SU-DHL-6 (cell line): ENCODE measurements at regions not wholly inside any gene's neighbourhood (a gene's known extent, or its start where the extent isn't known, plus 50 kb on each side); places are given as distances from the start of the nearest gene placed in this dataset.

Experiments used
- H2AFZ ChIP-seq: fragments of 200-600 bp; sonication (generic); 2 replicates; pipeline ENCODE4 v1.6.1; 2014; ENCODE audit warnings: low read depth, mild to moderate bottlenecking, moderate library complexity, mixed read lengths, antibody characterized with exemption, low read length; ENCODE audit not compliant: severe bottlenecking
- H3F3A ChIP-seq: fragments of 200-600 bp; shearing (Covaris generic); 2 replicates; pipeline ENCODE4 v1.6.0; 2016; ENCODE audit warnings: antibody characterized with exemption, mild to moderate bottlenecking; ENCODE audit not compliant: insufficient read depth
- H3K27ac ChIP-seq: fragments of 200-600 bp; sonication (generic); 2 replicates; pipeline ENCODE4 v1.5.1; 2016; ENCODE audit warnings: low read depth, mild to moderate bottlenecking, low read length, moderate library complexity, mixed read lengths
- H3K27me3 ChIP-seq: fragments of 200-600 bp; sonication (generic), shearing (Covaris generic); 2 replicates; pipeline ENCODE4 v1.6.0; 2014; ENCODE audit warnings: mild to moderate bottlenecking, low read length
- H3K36me3 ChIP-seq: fragments of 200-600 bp; sonication (generic); 2 replicates; pipeline ENCODE4 v1.6.1; 2014; ENCODE audit warnings: mild to moderate bottlenecking, low read length, mixed read lengths
- H3K4me2 ChIP-seq: fragments of 300-600, 200-600 bp; shearing (Covaris generic), sonication (generic); 2 replicates; pipeline ENCODE4 v1.6.0; 2014; ENCODE audit warnings: low read length, low read depth, mild to moderate bottlenecking; ENCODE audit not compliant: poor library complexity, severe bottlenecking
- H3K4me3 ChIP-seq: fragments of 200-600 bp; sonication (generic); 2 replicates; pipeline ENCODE4 v1.5.1; 2014; ENCODE audit warnings: antibody characterized with exemption, low read length, mild to moderate bottlenecking, mixed read lengths; ENCODE audit not compliant: insufficient read depth, poor library complexity, severe bottlenecking
- H3K79me2 ChIP-seq: fragments of 200-600 bp; sonication (generic); 2 replicates; pipeline ENCODE4 v1.6.1; 2014; ENCODE audit warnings: mild to moderate bottlenecking, low read length, moderate library complexity; ENCODE audit not compliant: insufficient read depth
- H3K9ac ChIP-seq: fragments of 200-600 bp; sonication (generic); 2 replicates; pipeline ENCODE4 v1.7.0; 2014; ENCODE audit warnings: mild to moderate bottlenecking, low read length
- H3K9me2 ChIP-seq: fragments of 200-600 bp; sonication (generic); replicated peaks from 2 replicates; pipeline ENCODE4 v1.6.1; 2014; ENCODE audit warnings: low read length; ENCODE audit not compliant: insufficient read depth
- H3K9me3 ChIP-seq: fragments of 200-600 bp; sonication (generic); 2 replicates; pipeline ENCODE4 v1.6.1; 2014; ENCODE audit warnings: low read length, mixed read lengths; ENCODE audit not compliant: insufficient read depth
- H4K20me1 ChIP-seq: fragments of 200-600 bp; sonication (generic); 2 replicates; pipeline ENCODE4 v1.6.1; 2014; ENCODE audit warnings: low read depth, mild to moderate bottlenecking, antibody characterized with exemption, low read length, moderate library complexity, mixed read lengths
- CTCF ChIP-seq: fragments of 200-600 bp; sonication (generic); IDR thresholded peaks from one replicate; pipeline ENCODE4 v1.5.1; 2017; ENCODE audit warnings: antibody characterized with exemption, mild to moderate bottlenecking, low read length, moderate library complexity; ENCODE audit not compliant: insufficient read depth, poor library complexity, severe bottlenecking
- EZH2phosphoT487 ChIP-seq: fragments of 200-600 bp; sonication (generic), shearing (Covaris generic); conservative IDR thresholded peaks from 2 replicates; pipeline ENCODE4 v1.6.1; 2018; ENCODE audit warnings: mild to moderate bottlenecking, antibody characterized with exemption, low read length, moderate library complexity, mixed read lengths

DNA sequence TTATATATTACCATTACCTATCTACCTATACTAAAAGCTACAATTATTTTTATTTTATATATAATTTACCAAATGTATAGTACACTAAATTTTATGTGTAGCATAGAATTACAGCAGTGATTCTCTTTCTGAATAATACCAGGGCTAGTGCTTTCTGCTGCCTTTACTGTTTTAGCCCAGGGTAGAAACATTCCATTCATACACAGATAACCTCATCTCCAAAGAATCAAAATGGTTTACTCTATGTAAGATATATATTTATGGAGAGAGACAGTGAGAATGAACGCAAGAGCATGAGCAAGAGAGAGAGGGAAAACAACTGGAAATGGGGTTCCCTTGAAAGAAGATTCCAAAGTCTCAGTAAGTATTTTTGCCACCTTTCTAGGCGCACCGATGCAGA is 56.3 kb upstream of the ATXN1 start:
- Histone ChIP-seq H3K9me3 (peaks cover 10% of the 10 kb centered on the region; the same call in 1 of the 2 replicates), H3K27ac (no peak overlapping the region), H3F3A (no peaks in the 10 kb centered on the region), H3K36me3 (no peaks in the 10 kb centered on the region), H4K20me1 (no peaks in the 10 kb centered on the region), H3K9me2 (no peaks in the 10 kb centered on the region), H2AFZ (no peak overlapping the region), H3K4me2 (no peak overlapping the region), H3K79me2 (no peaks in the 10 kb centered on the region), H3K4me3 (no peak overlapping the region), H3K27me3 (no peaks in the 10 kb centered on the region), H3K9ac (no peak overlapping the region)
- TF ChIP-seq CTCF (no peak), EZH2phosphoT487 (no peak)

DNA sequence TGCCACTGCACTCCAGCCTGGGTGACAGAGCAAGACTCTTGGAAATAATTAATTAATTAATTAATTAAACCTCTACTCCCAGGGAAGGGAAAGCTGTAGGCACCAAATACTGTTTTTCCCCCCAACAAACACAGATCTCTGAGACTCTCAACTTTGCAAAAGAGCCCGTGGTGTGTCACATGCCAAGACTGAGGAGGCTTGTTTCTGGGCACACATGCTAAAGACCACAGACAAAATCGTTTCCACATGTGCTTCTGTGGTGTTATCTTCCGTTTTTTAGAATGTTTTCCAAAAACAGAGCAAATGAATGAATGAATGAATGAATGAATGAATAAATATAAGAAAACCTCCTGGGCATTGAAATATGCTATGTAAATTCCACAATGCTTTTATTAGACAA is 55.6 kb upstream of the ATXN1 start:
- Histone ChIP-seq H3K79me2 (no peaks in the 10 kb centered on the region), H3K9me3 (peaks cover 17% of the 10 kb centered on the region; the same call in 1 of the 2 replicates), H3F3A (no peaks in the 10 kb centered on the region), H3K4me3 (no peak overlapping the region), H3K27me3 (no peaks in the 10 kb centered on the region), H2AFZ (no peak overlapping the region), H3K4me2 (no peak overlapping the region), H3K36me3 (no peaks in the 10 kb centered on the region), H4K20me1 (no peaks in the 10 kb centered on the region), H3K27ac (no peak overlapping the region), H3K9me2 (no peaks in the 10 kb centered on the region), H3K9ac (no peak overlapping the region)
- TF ChIP-seq EZH2phosphoT487, result no peak
- TF ChIP-seq CTCF, result no peak

GRCh38 chr6:16812993-16813392 is 51.7 kb upstream of the ATXN1 start:
- Histone ChIP-seq H3K9me3 (peaks cover 17% of the 10 kb centered on the region; the same call in 1 of the 2 replicates), H4K20me1 (no peaks in the 10 kb centered on the region), H3K27me3 (no peaks in the 10 kb centered on the region; the same call in 1 of the 2 replicates), H3K36me3 (no peaks in the 10 kb centered on the region), H3K4me3 (no peak overlapping the region), H3K79me2 (no peaks in the 10 kb centered on the region), H3K9me2 (no peaks in the 10 kb centered on the region), H3K27ac (no peak overlapping the region), H3K9ac (no peak overlapping the region), H3F3A (no peaks in the 10 kb centered on the region), H2AFZ (no peak overlapping the region), H3K4me2 (no peak overlapping the region)
- TF ChIP-seq CTCF (no peak), EZH2phosphoT487 (no peak)
